Mononuclear cell (primary cell): ENCODE measurements at regions not wholly inside any gene's neighbourhood (a gene's known extent, or its start where the extent isn't known, plus 50 kb on each side); places are given as distances from the start of the nearest gene placed in this dataset.

ENCODE experiments used
- H3K27me3 ChIP-seq: 2 replicates; pipeline ENCODE4 v1.6.0; 2011; ENCODE audit warnings: low read length, control low read depth; ENCODE audit not compliant: insufficient read depth
- H3K4me1 ChIP-seq: 2 replicates; pipeline ENCODE4 v1.5.1; 2011; ENCODE audit warnings: mild to moderate bottlenecking, low read length, control low read depth; ENCODE audit not compliant: insufficient read depth
- H3K4me3 ChIP-seq: 2 replicates; pipeline ENCODE4 v1.5.1; 2011; ENCODE audit warnings: mild to moderate bottlenecking, low read length, moderate library complexity
- H3K9me3 ChIP-seq: 2 replicates; pipeline ENCODE4 v1.5.1; 2011; ENCODE audit warnings: low read depth, mild to moderate bottlenecking, control low read depth, low read length

DNA sequence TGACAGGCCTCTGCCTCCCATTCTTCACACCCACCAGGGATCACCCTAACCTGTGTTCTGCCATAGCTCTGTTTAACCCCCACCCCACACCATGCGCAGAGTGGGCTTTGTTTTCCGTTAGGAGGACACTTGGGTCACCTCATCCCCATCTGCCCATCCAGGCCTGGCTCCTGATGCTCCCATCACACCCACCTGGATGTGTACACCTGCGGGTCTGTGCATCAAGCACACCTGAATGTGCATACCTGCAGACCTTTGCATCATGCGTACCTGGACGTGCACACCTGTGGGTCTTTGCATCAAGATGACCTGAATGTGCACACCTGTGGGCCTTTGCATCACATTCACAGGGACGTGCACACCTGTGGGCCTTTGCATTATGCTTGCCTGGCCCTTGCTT, 835.8 kb upstream of the TMEM132C start:
- H3K4me3 ChIP-seq = no peak overlapping the region
- no peaks in the 10 kb centered on the region for H3K27me3 ChIP-seq
- H3K4me1 ChIP-seq = no peaks in the 10 kb centered on the region
- no peaks in the 10 kb centered on the region for H3K9me3 ChIP-seq

DNA sequence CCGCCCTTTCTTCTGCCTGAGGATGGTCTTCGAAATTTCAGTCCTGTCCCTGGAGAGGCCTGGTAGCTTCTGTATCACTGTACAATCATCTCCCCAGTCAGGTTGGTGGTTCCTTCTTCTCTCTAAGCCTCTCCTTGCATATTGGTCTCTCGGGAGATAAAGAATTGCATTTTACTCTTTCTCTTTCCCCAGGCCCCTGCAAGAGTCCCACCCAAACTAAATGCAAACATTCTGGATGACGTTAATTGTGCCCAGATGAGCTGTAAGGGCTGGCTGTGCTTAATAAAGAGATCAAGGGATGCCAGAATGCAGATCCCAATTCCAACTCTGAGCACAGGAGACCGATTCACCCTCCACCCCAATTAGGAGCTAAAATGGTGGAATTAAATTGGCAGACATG, 835.4 kb upstream of the TMEM132C start:
- Histone ChIP-seq H3K27me3 (no peaks in the 10 kb centered on the region), H3K4me3 (no peak overlapping the region), H3K4me1 (no peaks in the 10 kb centered on the region), H3K9me3 (no peaks in the 10 kb centered on the region)

DNA sequence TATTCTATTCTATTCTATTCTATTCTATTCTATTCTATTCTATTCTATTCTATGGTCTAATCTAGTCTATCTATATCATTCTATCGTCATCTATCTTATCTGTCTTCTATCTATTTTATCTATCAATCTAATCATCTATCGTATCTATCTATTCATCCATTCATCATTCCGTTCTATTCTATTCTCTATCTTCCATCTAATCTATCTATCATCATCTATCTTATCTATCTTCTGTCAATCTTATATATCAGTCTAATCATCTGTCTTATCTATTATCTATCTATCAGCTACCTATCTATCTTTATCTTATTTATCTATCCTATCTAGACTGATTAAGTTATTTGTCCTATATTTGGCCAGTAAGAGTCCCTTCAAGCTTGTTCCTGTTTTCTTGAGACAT, 831.5 kb upstream of the TMEM132C start:
- Histone ChIP-seq H3K27me3 (no peaks in the 10 kb centered on the region), H3K4me1 (no peaks in the 10 kb centered on the region), H3K4me3 (no peak overlapping the region), H3K9me3 (no peaks in the 10 kb centered on the region)

DNA sequence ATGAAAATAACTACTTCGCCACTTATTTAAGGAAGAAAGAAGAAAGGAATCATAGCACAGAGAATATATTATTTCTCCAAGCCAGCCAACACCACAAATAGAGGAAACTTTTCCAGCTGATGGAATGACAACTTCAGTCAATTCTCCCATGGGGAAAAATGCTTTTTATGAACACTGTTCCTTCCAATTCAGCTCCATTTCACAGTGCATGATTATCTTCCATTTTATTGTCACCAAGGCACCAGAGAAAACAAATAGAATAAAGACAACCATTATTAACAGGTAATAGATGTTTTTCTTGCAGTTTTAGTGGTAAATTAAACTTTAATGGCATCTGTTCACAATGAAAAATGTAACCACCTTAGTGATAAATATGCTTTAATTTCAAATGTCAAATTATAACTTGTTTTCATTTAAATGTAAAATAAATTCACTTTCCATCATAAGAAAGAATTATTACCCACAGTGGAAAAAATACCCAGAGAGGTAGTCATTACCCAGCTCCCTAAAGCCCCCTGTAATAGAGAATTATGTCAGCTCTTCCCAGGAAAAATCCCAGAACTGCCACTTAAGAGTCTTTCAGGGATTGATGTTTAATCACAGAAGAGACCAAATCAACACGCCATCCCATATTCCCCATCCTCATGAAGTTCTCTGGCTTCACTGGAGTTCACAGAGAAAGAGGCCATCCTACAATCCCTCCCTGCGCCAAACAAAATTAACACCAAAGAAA, 828.3 kb upstream of the TMEM132C start:
- Histone ChIP-seq H3K27me3 (no peaks in the 10 kb centered on the region), H3K9me3 (no peaks in the 10 kb centered on the region), H3K4me1 (no peaks in the 10 kb centered on the region), H3K4me3 (no peak overlapping the region)

DNA sequence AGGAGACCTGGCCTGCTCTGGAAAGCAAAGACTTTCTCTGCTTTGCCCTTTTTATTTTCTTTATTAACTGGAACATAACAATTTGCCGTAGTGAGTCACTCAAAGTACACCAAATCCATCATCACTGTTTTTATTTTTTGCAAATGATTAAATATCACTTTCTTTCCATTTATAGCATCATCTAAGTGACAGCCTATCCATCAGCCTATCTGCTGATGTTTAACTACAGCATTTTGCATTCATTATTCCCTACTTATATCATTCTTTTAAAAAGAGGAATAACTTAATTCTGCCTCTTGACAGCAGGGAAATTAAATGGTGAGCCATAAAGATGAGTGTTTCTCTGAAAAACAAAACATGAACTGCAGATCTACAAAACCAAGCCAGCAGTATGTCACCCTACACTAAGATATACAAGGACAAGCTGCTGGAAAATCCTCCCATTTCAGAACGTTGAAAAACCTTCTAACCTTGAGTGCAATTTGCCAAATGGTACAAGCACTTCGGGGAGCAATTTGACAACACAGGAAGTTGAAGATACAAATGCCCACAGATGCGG, 821.3 kb upstream of the TMEM132C start:
- H3K4me3 ChIP-seq = no peak overlapping the region
- no peaks in the 10 kb centered on the region for H3K4me1 ChIP-seq
- H3K27me3 ChIP-seq = no peaks in the 10 kb centered on the region
- H3K9me3 ChIP-seq = no peaks in the 10 kb centered on the region

DNA sequence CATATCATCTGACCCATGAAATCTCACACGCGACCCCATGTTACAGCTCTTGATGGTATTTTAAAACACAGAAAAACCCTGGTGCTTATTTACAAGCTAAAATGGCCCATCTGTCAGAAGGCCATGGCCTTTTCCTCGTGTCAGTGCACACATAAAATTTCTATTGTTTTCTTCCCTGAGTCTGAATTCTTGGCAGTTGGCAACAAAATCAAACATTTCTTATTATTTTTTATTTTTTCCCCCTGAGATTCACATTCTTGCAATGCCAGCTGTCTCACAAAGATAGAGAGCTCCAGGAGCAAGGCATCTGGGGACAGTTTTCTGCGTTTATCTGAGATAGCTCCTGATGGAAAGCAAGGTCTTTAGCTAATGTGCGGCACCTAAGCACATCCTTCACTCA, 818.1 kb upstream of the TMEM132C start:
- H3K4me1 ChIP-seq = no peaks in the 10 kb centered on the region
- no peak overlapping the region for H3K4me3 ChIP-seq
- H3K9me3 ChIP-seq = no peaks in the 10 kb centered on the region
- no peaks in the 10 kb centered on the region for H3K27me3 ChIP-seq

DNA sequence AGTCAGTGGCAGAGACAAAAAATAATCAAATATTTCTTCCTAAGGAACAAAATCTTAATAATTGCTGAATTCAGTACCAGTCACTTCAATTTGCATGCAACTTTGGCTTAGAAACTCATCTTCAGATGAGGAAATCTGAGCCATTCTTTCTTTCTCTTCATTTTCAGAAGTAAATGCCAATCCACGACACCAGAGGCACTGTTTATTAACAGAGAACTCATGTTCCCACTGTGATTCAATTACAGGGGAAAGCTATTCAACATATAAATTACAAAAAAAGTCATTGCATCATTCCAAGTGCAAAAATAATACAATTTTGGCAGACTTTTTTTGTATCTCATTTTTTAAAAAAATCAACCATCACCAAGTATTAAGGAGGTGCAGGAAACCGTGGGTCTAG, 816.1 kb upstream of the TMEM132C start:
- Histone ChIP-seq H3K4me1 (no peaks in the 10 kb centered on the region), H3K27me3 (no peaks in the 10 kb centered on the region), H3K9me3 (no peaks in the 10 kb centered on the region), H3K4me3 (no peak overlapping the region)

DNA sequence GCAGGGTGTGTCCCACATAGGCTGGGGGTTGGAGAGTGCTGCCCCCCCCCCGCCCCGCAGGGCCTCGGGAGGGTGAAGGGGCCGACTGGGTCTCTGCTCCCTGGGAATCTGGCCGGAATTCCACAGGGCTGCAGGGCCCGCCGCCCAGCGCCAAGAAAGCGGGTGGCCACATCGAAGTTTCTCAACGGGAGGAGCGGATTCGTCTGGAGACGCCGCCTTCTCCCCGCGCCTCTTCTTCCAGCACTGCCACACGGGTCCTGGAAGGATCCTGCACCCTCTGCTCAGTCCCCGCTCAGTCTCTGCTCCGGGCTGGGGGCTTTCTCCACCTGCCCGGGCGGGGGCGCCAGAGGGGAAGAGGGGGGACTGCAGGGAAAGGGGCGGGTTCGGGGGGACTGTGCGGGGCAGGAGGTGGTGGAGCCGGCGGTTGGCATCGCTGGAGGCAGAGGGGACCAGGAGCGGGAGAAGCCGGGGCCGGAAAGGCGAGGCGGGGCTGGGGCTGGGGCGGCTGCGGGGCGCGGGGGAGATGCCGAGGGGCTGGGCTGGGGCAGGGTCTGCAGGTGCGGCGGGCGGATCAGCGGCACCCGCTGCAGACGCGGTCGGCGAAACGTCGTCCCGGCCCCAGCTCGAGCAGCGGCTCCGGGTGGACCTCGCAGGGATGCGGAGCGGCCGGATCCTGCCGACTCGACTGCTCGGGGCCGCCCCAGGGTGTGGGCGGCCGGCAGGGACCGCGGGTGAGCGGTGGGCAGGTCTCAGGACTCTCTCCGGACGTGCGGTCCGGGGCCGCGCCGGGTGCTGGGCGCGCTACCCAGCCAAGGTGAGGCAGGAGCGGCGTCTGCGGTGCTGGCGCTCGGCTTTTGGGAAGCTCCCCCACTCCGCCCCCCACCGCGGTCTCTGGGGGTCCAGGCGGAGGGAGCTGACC, 811.4 kb upstream of the TMEM132C start:
- no peaks in the 10 kb centered on the region for H3K9me3 ChIP-seq
- peaks cover 5% of the 10 kb centered on the region for H3K27me3 ChIP-seq
- H3K4me3 ChIP-seq = no peak overlapping the region
- H3K4me1 ChIP-seq = no peaks in the 10 kb centered on the region

DNA sequence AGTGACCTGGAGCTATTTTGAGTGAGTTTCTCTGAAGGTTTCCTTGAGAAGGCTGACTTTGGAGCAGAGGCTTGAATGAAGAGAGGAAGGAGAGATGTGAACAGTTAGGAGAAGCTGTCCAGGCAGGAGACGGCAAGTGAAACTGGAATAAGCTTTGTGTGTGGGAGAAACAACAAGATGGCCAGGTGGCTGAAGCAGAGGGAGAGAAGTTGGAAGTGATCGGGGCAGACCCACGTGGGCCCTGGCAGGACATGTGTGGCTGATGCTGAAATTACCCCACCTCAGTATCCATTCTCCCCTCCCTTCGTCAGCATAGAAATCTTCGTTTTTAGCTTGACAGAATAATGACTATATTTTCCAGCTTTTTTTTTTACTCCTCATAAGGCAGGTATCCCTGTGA, 809.2 kb upstream of the TMEM132C start:
- H3K27me3 ChIP-seq = peaks cover 5% of the 10 kb centered on the region
- H3K4me1 ChIP-seq = no peaks in the 10 kb centered on the region
- no peak overlapping the region for H3K4me3 ChIP-seq
- H3K9me3 ChIP-seq = no peaks in the 10 kb centered on the region

DNA sequence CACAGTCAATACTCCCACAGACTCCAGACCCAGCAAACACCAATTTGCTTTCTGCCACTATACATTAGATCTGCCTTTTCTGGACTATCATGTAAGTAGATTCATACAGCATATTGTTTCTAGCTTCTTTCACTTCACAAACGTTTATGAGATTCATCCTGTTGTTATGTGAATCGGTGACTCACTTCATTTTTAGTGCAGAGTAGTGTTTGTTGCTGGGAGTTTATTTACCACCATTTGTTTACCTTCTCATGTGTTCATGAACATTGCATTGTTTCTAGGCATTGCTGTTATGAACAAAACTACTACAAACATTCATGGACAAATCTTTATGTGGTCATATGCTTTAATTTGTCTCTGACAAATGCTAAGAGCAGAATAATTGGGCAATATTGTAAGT, 807.8 kb upstream of the TMEM132C start:
- no peak overlapping the region for H3K4me3 ChIP-seq
- no peaks in the 10 kb centered on the region for H3K9me3 ChIP-seq

DNA sequence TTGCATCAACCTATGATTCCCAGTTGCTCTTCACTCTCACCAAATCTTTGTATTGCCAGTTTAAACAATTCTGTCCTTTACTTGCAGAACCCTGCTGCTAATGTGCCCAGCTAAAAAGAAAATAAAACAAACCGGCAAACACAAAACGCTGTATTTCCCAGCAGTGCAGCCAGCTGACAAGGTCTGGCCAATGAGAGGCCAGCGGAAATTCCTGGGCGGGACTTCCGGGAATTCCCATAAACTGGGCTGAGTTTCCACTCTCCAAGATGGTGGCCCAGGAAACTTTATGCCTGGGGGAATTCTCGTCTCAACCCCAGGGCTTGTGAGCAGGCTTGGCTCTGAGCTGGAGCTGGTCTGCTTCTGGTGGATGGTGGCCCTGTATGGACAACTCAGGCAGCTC, 807.3 kb upstream of the TMEM132C start:
- H3K4me3 ChIP-seq = no peak overlapping the region
- no peaks in the 10 kb centered on the region for H3K4me1 ChIP-seq
- no peaks in the 10 kb centered on the region for H3K9me3 ChIP-seq
- H3K27me3 ChIP-seq = peaks cover 5% of the 10 kb centered on the region

More for the DNA sequence above, 807.8 kb upstream of the TMEM132C start:
- H3K27me3 ChIP-seq = peaks cover 5% of the 10 kb centered on the region
- no peaks in the 10 kb centered on the region for H3K4me1 ChIP-seq

DNA sequence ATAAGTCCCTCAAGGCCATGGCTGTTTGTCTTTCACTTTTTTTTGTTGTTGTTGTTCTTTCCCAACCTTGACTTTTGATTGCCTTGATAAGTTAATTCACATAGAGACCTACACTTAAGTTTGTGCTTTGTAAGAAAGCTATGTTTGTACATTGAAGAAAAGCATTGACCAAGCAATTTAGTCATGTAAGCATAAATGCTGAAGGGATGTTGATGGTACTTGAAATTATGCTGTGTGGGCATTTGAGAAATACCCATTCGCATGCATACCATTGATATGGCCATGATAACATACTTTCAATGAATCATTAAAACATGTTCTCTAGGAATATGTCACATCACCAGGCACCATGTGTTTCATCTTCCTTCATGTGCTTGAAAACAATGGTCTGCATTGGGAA, 803.7 kb upstream of the TMEM132C start:
- Histone ChIP-seq H3K4me3 (no peak overlapping the region), H3K4me1 (no peaks in the 10 kb centered on the region), H3K9me3 (no peaks in the 10 kb centered on the region), H3K27me3 (no peaks in the 10 kb centered on the region)

DNA sequence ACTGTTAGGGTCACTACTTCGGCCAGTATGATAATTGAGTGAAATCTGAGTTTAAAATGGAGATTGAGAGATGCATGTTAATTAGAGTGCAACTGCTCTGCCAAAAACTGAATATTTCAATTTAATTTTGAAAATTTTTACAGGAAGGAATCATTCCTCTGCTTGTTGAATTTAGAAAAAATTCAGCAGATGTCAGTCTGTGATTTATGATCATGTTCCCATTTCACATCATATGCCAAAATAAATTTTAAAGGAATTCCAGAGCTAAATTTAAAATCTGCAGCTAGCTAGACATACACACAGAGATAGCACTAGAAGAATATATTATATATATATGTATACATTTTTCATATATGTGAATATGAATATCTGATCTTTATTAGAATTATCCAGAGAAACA, 797.6 kb upstream of the TMEM132C start:
- Histone ChIP-seq H3K4me1 (no peaks in the 10 kb centered on the region), H3K9me3 (no peaks in the 10 kb centered on the region), H3K27me3 (no peaks in the 10 kb centered on the region), H3K4me3 (no peak overlapping the region)

DNA sequence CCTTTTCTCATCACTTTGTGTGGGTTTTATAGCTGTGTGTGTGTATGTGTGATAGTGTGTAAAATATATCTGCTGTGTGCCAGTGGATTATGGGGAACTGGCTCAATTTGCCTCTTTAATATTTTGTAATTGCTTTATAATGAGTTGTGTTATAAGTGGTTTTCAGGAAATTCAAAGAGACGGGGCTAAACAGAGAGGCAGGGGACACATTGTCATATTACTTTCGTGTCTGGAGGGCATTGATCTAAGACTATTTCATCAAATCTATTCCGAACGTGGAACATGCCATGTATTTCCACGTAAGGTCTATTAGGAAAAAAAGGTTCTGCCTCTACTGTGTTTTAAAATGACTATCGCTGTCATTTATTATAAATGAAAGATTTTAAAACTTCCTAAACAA, 793.2 kb upstream of the TMEM132C start:
- H3K4me3 ChIP-seq = no peak overlapping the region
- H3K27me3 ChIP-seq = no peaks in the 10 kb centered on the region
- H3K9me3 ChIP-seq = no peaks in the 10 kb centered on the region
- no peaks in the 10 kb centered on the region for H3K4me1 ChIP-seq

DNA sequence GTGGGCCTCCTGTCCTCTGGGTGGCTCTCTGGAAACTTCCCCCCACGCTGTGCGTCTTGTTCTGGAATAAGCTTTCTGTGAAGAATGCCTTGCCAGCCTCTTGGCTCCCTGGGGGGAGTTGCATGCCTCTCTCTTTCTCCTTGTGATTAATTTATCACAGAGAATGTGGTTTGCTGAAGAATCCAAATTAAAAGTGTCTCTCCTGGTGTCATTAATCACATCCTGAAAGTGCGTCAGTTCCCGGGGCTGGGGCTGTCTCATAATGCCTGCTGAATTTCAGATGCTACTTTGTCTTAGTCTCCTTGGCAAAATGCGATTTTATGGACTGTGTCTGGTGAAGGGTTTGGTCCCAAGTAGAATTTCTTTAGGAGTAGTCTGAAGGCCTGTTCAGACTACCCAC, 787.7 kb upstream of the TMEM132C start:
- H3K4me1 ChIP-seq = no peaks in the 10 kb centered on the region
- no peaks in the 10 kb centered on the region for H3K27me3 ChIP-seq
- no peaks in the 10 kb centered on the region for H3K9me3 ChIP-seq
- H3K4me3 ChIP-seq = no peak overlapping the region
